22Rv1 (cell line): ENCODE measurements at regions not wholly inside any gene's neighbourhood (a gene's known extent, or its start where the extent isn't known, plus 50 kb on each side); places are given as distances from the start of the nearest gene placed in this dataset.

Source experiments
- CTCF ChIP-seq: fragments of 450-650 bp; IDR thresholded peaks from 2 replicates; pipeline ENCODE4 v1.5.1; 2017; ENCODE audit warnings: mild to moderate bottlenecking
- ZFX ChIP-seq: fragments of 450-650 bp; IDR thresholded peaks from 2 replicates; pipeline ENCODE4 v1.6.1; 2017; ENCODE audit warnings: antibody characterized with exemption, borderline replicate concordance

- TF ChIP-seq CTCF (peak; percentile 95), ZFX (no peak)
Measured at GRCh38 chr3:8239718-8240695, 261.6 kb upstream of the LMCD1 start.
